Pancreas (tissue), 10 donors: ENCODE measurements at regions not wholly inside any gene's neighbourhood (a gene's known extent, or its start where the extent isn't known, plus 50 kb on each side); places are given as distances from the start of the nearest gene placed in this dataset.

ENCODE experiments used
- ATAC-seq, 4 donors: fragments of 200-7000 bp; cut with Tn5 transposase; one replicate each; pipeline versions ENCODE4 v1.8.0 to v1.9.1; 2020; ENCODE audit warnings: mild to moderate bottlenecking in 4 of 4, moderate library complexity in 4 of 4
- DNase-seq, 6 donors: peaks; one replicate each; pipeline ENCODE4 v3.0.0-alpha.2; 2020
- FAIRE-seq: peaks from 2 replicates; lab custom pipeline; 2012; peaks lifted over from hg19 to GRCh38; lab: Jason Lieb, UNC
- H3K27ac ChIP-seq, 4 donors: fragments of 200-600 bp; sonication (generic); 1 replicate in 3 of 4; 2 replicates in 1 of 4; pipeline versions ENCODE4 v1.5.0 to v1.8.0; 2020
- H3K27me3 ChIP-seq, 4 donors: fragments of 200-600 bp; one replicate each; pipeline ENCODE4 v1.8.0; 2021
- H3K36me3 ChIP-seq, 3 donors: fragments of 200-600 bp; sonication (generic) in 1 of 3; one replicate each; pipeline versions ENCODE4 v1.5.0 to v1.8.0; 2020 to 2021
- H3K4me1 ChIP-seq, 3 donors: fragments of 200-600 bp; one replicate each; pipeline ENCODE4 v1.8.0; 2021
- H3K4me3 ChIP-seq, 4 donors: fragments of 200-600 bp; sonication (generic) in 2 of 4; one replicate each; pipeline versions ENCODE4 v1.5.0 to v1.8.0; 2020 to 2021
- H3K9me3 ChIP-seq, 4 donors: fragments of 200-600 bp; one replicate each; pipeline ENCODE4 v1.8.0; 2021
- WGBS, 2 donors: extraction: QIAGEN DNeasy Blood & Tissue Kit; methylation state at CpG; one replicate each; pipeline ENCODE4 v1.1.7; 2013; 5-methylcytosine and 5-hydroxymethylcytosine counted together
- intact Hi-C, 3 donors: fragments of 100-400 bp; cut with DNase I; formaldehyde crosslinking; loops; one replicate each; pipeline versions ENCODE4 v1.11.1 to v1.14.2; 2022
- TF ChIP-seq, protein P1 (sequence below), 4 donors: fragments of 200-600 bp; sonication (generic) in 3 of 4; IDR thresholded peaks; one replicate each; pipeline versions ENCODE4 v1.5.0 to v1.8.0; 2021; ENCODE audit warnings: antibody characterized with exemption in 4 of 4
- donor health status: healthy with polysubstance abuse.
- donor health status: DM: no; HTN: no; CAD: no; lungs with moderate emphysema.
- donor health status: DM: no; HTN: no; CAD: no.
- donor health status: control.
- donor health status: control.
- donor health status: Bipolar disorder and iron deficiency.
- donor health status: DM: yes; HTN: yes; CAD: no.
- donor health status: DM: no; HTN: no; CAD: no.
- donor health status: DM: no; HTN: no; CAD: no.
- donor health status: DM: yes; HTN: yes; CAD: no.

DNA sequence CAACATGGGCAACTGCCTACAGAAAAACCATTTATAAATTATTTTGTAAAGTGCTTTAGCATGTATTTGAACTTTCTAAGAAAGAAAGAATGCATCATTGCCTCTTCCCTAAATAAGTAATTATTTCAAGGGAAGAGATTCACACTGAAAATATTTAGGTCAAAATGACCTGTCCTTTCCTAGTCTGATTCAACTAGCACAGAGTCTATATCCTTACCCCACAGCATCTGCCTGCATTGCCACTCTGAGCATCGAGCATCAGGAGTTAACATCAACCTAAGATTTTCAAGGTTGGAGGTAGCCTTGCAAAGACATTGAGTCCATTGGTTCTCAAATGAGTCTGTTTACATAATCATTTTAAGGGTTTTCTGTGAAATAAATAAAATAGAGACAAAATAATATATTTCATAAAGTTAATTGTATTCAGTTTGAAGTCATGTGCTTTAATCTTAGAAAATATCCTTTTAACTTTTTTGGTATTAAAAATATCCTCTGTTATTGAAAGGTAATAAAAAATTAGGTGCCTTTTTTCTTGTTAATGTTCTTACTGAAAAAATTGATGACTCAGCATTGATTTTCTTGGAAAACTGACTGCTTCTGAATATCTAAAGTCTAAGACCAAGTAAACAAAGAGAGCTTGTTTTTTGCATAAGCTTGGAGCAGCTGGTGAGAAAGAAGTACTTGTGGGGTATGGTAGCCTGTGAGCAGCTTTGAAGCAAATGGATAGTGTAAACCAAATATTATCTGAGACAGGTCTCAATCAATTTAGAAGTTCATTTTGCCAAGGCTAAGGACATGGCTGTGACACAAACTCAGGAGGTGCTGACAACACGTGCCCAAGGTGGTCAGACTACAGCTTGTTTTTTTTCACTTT is 269.0 kb upstream of the CLEC14A start:
- Histone ChIP-seq H3K9me3 (no peaks in the 10 kb centered on the region), H3K36me3 (no peaks in the 10 kb centered on the region), H3K27ac (no peak overlapping the region), H3K27me3 (no peaks in the 10 kb centered on the region), H3K4me1 (no peaks in the 10 kb centered on the region), H3K4me3 (no peak overlapping the region)
- FAIRE-seq = no peak
- no peak for ATAC-seq
- TF ChIP-seq, protein P1, sequence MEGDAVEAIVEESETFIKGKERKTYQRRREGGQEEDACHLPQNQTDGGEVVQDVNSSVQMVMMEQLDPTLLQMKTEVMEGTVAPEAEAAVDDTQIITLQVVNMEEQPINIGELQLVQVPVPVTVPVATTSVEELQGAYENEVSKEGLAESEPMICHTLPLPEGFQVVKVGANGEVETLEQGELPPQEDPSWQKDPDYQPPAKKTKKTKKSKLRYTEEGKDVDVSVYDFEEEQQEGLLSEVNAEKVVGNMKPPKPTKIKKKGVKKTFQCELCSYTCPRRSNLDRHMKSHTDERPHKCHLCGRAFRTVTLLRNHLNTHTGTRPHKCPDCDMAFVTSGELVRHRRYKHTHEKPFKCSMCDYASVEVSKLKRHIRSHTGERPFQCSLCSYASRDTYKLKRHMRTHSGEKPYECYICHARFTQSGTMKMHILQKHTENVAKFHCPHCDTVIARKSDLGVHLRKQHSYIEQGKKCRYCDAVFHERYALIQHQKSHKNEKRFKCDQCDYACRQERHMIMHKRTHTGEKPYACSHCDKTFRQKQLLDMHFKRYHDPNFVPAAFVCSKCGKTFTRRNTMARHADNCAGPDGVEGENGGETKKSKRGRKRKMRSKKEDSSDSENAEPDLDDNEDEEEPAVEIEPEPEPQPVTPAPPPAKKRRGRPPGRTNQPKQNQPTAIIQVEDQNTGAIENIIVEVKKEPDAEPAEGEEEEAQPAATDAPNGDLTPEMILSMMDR (IDR thresholded peaks at IDR 0.05) = no peak
- no peak for DNase-seq
- WGBS, 2 donors = 57 to 72% methylated on average over 2 of the region's 2 CpGs
- intact Hi-C loops = no loop called here

DNA sequence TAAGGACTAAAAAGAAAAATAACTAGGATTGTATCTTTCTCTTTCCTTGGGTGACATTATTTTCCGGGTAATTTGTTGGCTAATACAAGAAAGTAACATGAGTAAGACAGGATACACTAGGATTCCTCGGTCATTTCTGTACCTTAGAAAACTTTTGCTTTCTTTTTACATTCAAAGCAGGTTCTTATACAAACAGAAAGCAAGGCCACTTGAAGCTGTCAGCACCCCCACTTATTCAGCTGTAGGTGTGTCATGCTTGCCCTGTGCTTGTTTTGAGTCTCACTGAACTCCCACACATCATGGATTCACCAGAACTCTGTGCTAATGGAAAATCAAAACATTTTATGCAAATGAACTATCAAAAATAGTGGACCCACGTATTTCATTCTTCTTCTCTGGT is 266.8 kb upstream of the CLEC14A start:
- H3K9me3 ChIP-seq = no peaks in the 10 kb centered on the region
- intact Hi-C loops = no loop called here
- no peak overlapping the region for H3K4me3 ChIP-seq
- no peaks in the 10 kb centered on the region for H3K36me3 ChIP-seq
- FAIRE-seq (no peak), ATAC-seq (no peak), DNase-seq (no peak)
- no peaks in the 10 kb centered on the region for H3K4me1 ChIP-seq
- H3K27ac ChIP-seq = no peak overlapping the region
- WGBS, 2 donors = 41 to 52% methylated on average over 3 of the region's 3 CpGs
- H3K27me3 ChIP-seq = no peaks in the 10 kb centered on the region
- TF ChIP-seq, protein P1 (IDR thresholded peaks at IDR 0.05) = no peak

DNA sequence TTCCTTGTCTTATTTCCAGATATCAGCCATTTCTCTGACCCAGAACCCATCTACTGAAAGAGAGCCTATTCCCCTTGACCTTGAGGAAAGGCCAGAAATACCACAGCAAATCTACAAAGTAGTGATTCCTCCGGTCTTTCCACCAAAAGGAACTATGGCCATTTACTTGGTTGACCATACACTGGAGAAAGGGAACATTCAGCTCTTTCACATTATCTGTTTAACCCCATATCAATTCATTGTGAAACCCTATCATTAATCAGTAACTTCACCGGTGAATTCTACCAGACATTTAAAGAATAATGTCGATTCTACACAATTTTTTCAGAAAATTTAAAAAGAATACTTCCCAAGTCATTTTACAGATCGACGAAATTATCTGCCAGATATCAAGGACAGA is 265.7 kb upstream of the CLEC14A start:
- DNase-seq (no peak), FAIRE-seq (no peak), ATAC-seq (no peak)
- WGBS, 2 donors = 77 to 88% methylated on average over 5 of the region's 5 CpGs
- intact Hi-C loops = no loop called here
- no peaks in the 10 kb centered on the region for H3K27me3 ChIP-seq
- no peaks in the 10 kb centered on the region for H3K4me1 ChIP-seq
- TF ChIP-seq, protein P1 (IDR thresholded peaks at IDR 0.05) = no peak
- no peaks in the 10 kb centered on the region for H3K9me3 ChIP-seq
- no peak overlapping the region for H3K4me3 ChIP-seq
- no peaks in the 10 kb centered on the region for H3K36me3 ChIP-seq
- H3K27ac ChIP-seq = no peak overlapping the region

DNA sequence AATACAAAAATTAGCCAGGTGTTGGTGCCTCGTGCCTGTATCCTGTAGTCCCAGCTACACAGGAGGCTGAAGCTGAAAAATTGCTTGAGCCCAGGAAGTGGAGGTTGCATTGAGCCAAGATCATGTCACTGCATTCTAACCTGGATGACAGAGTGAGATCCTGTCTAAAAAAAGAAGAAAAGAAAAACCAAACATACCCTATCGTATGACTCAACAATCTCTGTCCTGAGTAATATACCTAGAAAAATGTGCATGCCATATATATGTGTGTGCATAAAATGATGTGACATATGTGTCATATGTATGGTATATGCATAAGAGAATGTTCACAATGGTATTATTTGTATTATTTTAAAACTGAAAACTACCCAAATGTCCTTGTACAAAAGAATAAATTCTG is 261.5 kb upstream of the CLEC14A start:
- Histone ChIP-seq H3K27ac (no peak overlapping the region), H3K4me1 (no peaks in the 10 kb centered on the region), H3K9me3 (no peaks in the 10 kb centered on the region), H3K36me3 (no peaks in the 10 kb centered on the region), H3K4me3 (no peak overlapping the region), H3K27me3 (no peaks in the 10 kb centered on the region)
- TF ChIP-seq, protein P1 (IDR thresholded peaks at IDR 0.05) = no peak
- intact Hi-C loops = no loop called here
- no peak for ATAC-seq
- no peak for FAIRE-seq
- 63 to 72% methylated on average over 2 of the region's 2 CpGs for WGBS, 2 donors
- DNase-seq = no peak

DNA sequence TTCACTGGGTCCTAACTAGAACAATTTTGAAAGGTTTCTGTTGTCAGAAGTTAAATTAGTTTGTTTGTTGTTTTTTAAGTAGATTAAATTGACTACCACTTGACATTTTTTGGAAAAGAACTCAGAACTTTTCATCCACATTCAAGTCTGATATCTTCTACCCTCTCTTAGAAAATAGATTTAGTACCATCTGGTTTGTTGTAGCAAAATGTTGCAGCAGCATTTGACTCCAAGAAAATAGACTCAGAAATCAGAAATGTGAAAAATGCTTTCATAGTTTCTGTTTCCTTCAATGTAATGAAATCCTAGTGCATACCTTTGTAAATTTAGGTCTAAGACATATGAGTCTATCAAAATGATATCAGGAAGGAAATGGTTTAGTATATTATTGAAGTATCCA is 256.3 kb upstream of the CLEC14A start:
- no peak overlapping the region for H3K4me3 ChIP-seq
- TF ChIP-seq, protein P1 (IDR thresholded peaks at IDR 0.05) = no peak
- intact Hi-C loops = no loop called here
- H3K27ac ChIP-seq = no peak overlapping the region
- H3K36me3 ChIP-seq = no peaks in the 10 kb centered on the region
- no peaks in the 10 kb centered on the region for H3K4me1 ChIP-seq
- FAIRE-seq (no peak), DNase-seq (no peak), ATAC-seq (no peak)
- no peaks in the 10 kb centered on the region for H3K27me3 ChIP-seq
- no peaks in the 10 kb centered on the region for H3K9me3 ChIP-seq
